ENCODE measurements at regions not wholly inside any gene's neighbourhood (a gene's known extent, or its start where the extent isn't known, plus 50 kb on each side); places are given as distances from the start of the nearest gene placed in this dataset.
"Not testable (repeated sequence)": the region's sequence is repeated elsewhere in the genome, so short reads cannot be mapped to it uniquely, and the experiment has no call there.

DNA sequence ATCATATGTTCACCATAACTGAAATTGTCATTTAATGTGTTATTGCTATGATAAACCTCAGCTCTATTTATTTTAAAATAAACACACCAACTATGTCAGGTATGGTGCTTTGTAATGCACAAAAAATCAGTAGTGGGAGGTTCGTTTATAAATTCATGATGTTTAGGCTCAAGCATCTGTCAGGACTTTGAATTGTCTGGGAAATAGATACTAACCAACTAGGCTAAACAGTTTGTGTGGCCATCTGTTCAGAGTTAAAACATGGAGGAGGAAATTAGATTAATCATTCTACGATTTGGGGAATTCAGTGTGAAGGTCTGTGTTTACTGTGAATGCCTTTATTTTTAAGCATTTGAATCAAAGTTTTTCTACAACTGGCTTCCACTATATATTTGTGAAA, 212.6 kb upstream of the FZD8 start:
- DNase-seq (ENCODE audit: low read depth), result no peak

DNA sequence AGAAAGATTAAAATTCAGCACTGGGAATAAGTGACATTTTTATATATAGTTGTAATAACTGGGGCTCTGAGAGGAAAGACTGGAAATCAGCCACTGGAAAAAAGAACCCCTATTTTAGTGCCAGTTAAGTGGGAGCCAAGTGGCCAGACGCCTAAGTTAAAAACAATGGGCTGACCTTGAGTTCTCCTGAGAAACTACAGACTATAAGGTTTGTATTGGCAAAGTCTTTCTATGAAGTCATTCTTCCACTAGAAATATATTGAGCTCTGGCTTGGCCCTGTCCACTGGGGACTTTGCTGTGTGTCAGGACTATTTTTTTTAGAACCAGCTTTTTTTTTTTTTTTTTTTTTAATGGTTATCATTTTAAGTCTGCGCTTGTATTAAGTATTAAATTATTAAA, 210.6 kb upstream of the FZD8 start:
- no peak for DNase-seq (ENCODE audit: low read depth)

DNA sequence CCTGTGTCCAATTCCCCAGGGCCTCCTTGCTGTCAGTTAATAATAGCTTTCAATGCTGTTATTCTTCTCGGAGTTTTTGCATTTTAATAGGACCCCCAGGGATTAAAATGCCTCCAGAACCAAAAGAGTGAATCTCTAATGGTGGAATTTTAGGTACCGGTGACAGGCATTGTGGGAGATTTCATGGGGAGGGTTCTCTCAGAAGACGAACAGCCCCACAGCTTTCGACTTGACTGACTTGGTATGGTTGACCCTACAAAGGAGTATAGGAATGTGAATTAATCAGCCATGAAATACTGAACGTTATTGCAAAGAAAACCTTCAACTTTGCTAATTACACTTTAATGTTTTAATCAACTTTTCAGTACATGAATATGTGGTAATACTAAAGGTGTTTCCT, 206.3 kb upstream of the FZD8 start:
- DNase-seq (ENCODE audit: low read depth), result no peak

DNA sequence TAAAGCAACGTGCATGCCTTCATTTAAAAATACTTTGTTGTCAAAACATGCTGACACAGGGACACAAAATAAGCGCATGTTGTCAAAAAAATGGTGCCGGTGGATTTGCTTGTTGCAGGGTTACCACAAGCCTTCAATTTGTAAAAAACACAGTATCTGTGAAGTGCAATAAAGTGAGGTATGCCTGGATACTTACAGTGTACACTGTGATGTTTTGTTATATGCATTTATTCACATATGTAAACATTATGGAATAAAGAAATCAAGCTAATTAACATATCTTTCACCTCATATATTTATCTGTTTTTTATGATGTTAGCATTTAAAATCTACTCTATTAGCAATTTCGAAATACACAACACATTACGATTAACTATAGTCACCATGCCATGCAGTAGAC, 202.6 kb upstream of the FZD8 start:
- DNase-seq (ENCODE audit: low read depth), result no peak

DNA sequence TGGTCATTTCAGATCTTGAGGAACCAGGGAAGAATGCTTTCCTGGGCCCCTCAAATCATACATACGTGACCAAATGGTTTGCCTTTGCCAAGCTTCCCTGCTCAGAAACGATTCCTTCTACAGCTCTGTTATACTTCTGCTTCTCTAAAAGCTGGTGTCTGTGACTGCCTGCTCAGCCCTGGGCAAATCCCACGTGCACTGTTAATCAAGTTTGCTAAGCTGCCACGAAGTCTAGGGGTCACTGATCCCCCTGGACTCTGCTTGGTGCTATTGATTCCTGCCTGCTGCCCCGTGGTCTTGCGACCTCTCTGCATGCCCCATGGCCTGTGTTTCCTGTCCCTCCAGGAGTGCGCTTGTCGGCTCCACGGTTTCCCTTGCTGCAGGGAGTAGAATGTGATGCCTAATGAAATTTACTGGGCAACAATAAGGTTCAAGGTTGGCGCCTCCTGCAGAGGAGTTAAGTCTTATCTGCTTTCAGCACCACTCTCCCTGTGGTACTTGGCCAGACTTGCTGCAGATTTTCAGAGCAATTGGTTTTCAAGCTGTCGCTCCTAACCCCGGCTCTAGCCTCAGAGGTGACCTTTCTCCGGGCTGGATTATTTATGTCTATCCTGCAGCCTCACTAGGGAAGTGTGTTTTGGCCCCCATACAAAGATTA, 201.6 kb upstream of the FZD8 start:
- no peak for DNase-seq (ENCODE audit: low read depth)

DNA sequence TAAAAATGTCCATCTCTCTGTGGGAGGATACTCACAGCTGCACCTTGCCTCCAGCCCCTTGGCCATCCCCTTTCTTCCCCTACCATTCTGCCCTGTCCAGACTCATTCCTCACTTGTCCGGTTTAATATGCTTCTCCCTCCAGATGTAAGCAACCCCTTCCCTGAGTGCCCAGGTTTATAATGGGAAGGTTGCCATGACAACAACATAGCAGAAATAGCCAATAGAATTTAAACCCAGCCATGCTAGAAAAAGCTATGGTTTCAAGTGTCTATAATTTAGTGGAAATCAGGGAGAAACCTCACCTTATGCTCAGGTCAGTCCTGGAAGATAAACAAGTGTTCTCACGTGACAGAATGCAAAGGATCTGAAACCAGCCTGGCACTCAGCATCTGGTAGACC, 196.0 kb upstream of the FZD8 start:
- DNase-seq (ENCODE audit: low read depth), result no peak

DNA sequence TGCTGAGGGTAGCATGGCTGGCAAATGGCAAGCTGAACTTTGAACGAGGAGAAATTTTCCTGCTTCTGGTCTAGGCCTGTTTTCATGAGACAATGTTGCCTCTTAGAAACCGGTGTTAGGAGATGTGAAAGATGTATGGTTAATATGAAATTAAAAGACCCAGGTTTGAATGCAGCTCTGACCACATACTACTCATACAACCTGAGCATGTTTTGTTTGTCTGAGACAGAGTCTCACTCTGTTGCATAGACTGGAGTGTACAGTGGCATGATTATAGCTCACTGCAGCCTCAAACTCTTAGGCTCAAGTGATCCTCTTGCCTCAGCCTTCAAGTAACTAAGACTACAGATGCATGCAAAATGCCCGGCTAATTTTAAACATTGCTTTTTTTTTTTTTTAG, 193.4 kb upstream of the FZD8 start:
- no peak for DNase-seq (ENCODE audit: low read depth)

DNA sequence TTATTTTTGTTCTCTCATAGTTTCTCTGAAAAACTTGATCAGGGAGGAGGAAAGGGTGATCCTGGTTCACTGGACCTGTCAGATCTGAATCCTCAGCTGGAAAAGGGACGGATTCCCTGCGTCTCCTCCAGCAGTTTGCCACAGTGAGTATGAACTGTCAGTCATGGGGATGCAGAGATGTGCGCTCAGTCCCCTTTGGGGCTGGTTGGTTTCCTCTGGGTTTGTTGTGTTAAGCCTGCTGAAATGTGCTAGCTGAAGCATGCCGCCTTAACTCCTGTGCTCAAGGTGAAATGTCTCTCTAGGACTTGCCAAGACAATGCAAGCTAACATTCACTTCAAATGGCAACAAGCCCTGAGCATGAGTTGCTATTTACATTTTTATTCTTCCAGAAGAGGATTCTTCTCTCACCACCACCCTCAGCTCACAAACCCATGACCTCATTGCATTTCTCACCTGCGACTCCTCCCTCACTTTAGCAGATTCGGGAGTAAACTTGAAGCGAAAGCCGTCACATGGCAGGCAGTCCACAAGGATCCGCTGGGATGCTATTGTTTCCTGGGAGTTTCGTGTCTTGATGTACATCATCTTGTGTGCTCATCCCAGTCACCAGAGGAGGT, 192.9 kb upstream of the FZD8 start:
- no peak for DNase-seq (ENCODE audit: low read depth)

DNA sequence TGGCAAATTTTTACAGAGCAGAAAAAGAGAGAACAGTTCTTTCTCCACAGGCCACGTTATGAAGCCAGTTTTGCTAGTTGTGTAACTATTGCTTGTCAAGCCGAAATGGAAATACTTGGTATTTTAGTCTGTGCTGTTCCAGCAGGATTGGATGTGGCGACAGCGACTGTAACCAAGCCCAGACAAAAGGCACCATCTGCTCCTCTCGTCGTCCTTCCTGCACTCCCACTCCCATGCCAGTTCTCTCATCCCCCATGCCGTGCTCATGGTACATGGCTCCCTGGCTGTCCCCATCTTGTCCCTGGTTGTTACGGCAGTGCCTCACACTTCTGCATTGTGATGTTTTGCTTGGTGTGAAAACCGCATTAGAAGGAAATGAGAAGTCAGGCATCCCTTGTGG, 185.7 kb upstream of the FZD8 start:
- DNase-seq (ENCODE audit: low read depth), result no peak

DNA sequence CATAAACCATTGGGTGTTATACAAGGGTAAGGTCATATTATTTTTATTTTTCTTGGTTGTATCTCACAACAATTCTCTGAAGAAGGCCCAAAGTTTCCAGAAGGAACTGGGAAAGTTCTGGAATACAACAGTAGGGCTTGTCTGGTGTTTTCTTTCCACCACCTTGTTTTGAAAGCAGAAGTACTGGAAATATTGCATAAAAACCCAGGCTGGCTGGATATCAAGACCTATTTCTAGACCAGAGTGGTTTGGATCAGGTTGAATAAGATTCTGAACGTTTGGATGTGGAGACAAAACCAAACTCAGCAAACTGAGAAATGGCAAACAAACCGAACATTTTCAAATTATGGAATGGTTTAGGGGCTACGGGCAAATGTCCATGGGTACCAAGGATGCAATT, 182.6 kb upstream of the FZD8 start:
- no peak for DNase-seq (ENCODE audit: low read depth)

DNA sequence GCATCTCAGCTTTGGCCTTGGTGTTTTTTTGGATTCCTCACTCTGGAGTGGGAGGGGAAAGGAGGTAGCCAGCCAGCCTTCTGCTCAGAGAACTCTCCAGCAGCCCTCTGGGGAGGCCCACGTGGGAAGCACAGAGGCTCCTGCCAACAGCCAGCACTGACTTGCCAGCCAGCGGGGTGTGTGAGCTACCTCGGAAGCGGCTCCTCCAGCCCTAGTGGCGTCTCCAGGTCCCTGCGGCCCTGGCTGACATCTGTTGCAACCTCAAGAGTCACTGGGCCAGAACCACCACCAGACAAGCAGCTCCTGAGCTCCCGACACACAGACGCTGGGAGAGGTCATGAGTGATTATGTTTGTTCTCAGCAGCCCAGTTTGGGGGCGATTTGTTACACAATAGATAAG, 180.2 kb upstream of the FZD8 start:
- no peak for DNase-seq (ENCODE audit: low read depth)

DNA sequence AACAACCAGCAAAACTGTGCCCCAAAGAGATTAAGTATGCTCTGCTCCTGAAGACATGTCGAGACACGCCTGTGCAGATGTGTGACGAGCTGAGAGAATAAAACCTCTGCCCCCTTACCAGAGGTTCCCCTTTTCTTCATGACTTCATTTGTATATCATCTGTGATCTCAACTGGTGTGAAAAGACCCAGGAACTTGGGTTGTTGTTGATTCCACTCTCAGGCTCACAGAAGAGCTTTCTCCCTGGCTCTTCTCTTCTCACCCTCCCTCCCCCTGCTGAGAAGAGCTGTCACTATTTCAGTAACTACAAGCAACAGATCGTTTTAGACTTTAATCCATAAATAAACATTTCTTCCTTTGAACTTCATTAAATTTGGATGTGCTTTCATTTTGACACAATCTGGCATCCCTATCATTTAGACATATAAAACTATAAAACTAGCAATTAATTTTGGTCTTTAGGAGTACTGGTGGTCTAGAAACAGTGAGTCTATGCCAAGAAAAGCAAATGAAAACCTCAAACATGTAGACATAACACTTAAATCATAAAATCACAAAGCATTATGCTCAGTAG, 179.3 kb upstream of the FZD8 start:
- DNase-seq (ENCODE audit: low read depth), result no peak

DNA sequence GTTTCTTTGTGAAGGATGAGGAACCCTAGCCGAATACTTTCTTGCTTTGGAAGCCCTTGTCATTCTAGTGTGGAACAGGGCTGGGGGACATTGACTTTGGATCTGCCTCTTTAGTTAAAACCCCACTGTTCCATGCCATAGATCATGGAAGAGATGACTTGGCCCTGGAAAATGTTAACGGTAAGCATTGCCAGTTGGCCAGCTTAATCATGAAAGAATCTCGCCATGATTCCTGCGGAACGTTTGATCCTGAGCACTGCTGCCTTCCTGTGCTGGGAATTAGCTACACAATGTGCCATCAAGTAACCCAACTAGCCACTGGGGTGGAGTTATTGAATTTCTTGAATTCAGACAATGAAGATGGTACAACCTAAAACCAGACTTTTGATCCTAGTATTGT, 177.6 kb upstream of the FZD8 start:
- no peak for DNase-seq (ENCODE audit: low read depth)

DNA sequence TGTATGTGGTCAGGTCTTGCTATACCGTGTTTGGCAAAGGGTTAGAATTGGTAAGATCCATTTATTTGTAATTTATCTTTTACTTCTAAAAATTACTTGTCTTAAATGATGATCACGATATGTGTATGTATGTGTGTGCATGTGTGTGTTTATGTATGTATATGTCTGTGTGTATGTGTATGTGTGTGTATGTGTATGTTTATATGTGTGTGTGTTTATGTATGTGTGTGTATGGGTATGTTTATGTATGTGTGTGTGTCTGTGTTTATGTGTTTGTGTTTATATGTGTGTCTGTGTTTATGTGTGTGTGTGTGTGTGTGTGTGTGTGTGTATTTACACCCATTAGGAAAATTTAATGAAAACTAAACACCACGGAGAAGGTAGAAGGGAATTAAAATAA, 176.9 kb upstream of the FZD8 start:
- no peak for DNase-seq (ENCODE audit: low read depth)

DNA sequence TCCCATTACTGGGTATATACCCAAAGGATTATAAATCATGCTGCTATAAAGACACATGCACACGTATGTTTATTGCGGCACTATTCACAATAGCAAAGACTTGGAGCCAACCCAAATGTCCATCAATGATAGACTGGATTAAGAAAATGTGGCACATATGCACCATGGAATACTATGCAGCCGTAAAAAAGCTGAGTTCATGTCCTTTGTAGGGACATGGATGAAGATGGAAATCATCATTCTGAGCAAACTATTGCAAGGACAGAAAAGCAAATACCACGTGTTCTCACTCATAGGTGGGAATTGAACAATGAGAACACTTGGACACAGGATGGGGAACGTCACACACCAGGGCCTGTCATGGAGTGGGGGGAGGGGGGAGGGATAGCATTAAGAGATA, 175.0 kb upstream of the FZD8 start:
- not testable (repeated sequence) for DNase-seq (ENCODE audit: low read depth)

DNA sequence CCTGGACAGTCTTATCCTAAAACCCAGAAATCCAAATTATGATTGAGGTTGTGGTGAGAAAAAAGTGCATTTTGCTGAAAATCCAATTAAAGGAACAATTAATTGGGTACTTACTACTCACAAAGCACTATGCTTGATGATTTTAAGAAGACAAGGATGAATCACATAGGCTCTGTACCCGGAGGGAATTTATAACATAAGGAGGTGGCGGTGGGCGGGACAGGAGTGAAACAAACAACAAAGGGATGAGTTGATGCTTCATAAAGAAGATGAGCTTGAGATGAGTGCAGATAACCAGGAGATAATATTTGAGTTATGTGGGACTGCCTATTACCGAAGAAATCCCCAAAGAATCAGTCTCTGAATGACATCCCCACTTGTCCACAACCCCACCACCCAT, 171.1 kb upstream of the FZD8 start:
- DNase-seq (ENCODE audit: low read depth), result no peak

DNA sequence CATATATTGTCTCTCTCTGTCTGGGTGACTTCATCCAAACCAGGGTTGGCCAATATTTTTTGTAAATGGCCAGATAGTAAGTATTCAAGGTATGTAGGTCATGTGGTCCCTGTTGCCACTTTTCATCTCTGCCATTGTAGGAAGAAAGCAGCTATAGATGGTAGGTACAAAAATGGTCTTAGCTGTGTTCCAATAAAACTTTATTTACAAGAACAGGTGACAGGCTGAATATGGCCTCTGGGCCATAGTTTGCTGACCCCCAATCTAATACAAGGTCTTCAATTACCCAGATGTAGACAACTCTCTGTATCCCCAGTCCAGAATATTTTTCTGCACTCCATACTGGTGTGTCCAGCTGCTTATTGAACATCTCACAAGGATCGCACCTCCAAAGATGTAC, 166.2 kb upstream of the FZD8 start:
- DNase-seq (ENCODE audit: low read depth), result no peak

DNA sequence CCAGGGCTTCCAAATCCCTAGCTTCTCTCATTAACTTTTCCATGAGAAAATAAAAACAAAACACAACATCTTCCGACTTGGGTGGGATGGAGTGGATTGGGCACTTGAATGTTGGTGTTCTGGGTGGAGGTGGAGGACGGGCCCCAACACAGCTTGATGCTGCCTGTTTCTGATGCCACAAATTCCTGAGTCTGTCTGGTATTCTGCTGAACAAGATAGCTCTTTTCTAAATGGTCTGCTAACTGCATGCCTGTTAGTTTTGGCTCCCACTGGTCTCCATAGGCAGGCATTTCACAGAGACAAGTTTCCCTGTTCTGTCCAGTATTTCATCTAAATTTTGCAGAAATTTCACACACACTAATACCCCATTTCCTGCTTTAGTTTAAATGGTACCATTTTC, 160.9 kb upstream of the FZD8 start:
- DNase-seq (ENCODE audit: low read depth), result no peak

DNA sequence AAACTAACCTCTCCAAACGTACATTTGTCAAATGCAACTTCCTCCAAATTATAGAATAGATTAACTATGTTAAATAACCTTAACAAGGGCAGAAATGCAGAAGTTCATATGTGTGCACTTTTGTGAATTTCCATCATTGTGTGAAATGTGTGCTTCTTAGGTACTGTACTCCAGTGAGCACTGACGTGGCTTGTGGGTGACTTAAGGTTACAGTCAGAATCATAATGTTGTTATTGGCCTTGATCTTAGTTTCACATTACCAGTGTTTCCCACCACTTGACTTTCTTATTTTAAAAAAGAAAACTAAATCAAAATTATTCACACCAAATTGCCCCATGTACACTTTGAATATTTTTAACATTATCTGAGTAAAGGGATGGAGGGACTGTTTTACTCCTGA, 155.1 kb upstream of the FZD8 start:
- DNase-seq (ENCODE audit: low read depth), result no peak

DNA sequence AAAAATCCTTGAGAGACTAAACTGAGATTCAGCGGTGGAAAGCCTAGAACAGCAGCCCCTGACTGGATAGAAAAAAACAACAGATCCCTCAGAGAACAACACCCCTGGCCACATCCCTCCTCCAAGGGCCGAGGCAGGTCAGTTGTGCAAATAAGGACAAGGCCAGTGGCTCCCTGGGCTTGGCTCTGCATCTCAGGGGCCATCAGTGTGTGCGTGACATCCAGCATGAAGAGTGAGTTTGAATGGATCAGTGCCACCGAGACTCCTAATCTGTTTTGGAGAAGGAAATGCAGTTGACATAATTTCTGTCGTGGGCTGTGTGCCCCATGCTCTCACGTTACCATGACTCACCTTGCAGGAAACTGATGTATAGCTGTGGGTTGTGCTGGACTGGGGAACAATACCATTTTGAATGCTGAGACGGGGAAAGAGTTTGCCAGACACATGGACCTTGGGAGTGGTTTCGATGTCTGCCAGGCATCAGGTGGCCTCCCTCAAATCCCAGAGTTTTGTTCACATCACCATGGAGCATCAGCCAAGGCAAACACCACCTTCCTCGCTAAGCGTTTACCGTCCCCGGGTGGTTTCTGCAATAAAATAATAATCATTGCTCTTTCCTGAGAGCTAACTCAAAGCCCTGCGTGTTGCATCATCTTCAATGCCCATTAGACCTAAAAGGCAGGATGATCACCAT, 153.2 kb upstream of the FZD8 start:
- no peak for DNase-seq (ENCODE audit: low read depth)

DNA sequence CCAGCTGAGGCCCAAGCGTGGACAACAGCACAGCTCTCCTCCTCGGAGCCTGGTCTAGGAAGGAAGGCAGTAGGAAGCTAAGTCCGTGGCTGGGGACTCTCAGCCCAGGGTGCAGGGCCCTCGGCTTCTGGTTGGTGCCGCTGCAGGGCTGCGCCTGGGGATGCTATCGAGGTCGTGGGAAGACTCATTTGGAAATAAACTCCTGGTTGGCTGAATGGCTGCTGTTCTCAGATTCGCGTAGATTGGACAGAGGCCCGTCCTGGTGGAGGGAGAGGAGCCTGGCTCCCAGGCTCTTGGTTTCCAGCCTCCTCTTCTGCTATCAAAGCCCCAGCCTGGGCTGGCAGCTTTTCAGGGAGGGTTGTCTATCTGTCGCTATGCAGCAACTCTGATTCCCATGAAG, 152.6 kb upstream of the FZD8 start:
- DNase-seq (ENCODE audit: low read depth), result no peak

DNA sequence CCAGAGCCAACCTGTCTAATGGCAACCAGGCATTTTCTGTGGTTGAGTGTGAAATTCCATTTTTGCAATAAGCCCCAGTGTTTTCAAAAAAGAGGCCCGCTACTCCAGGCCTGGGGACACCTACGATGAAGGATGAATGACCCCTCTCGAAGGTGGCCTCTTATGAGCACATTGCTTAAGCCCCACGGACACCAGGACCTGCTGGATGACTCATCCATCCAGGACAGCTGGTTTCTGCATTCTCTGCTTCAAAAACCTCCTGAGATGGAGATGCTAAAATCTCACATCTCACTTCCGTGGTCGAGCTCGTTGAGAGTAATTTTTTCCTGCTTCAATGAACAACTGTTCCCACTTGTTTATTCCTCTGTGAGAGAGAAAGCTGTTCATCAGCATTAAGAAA, 150.2 kb upstream of the FZD8 start:
- no peak for DNase-seq (ENCODE audit: low read depth)

DNA sequence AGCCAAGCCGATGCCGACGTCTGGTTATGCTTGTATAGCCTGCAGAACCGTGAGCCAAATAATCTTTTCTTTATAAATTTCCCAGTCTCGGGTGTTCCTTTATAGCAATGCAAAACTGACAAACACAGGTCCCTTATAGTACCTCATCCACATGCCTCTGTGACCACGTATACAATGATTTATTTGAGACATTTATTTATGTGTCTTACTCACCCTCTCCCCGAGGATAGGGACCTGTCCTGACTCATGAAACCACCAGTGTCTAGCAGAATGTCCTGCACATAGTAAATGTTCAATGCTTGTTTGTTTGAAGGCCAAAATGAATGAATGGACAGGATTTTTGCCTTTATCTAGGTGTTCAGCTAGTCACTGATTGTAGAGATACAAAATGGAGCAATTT, 147.9 kb upstream of the FZD8 start:
- DNase-seq (ENCODE audit: low read depth), result no peak

All from T follicular helper cell (primary cell).